GM21447 (cell line): ENCODE measurements at regions not wholly inside any gene's neighbourhood (a gene's known extent, or its start where the extent isn't known, plus 50 kb on each side); places are given as distances from the start of the nearest gene placed in this dataset.

Experiments
- ATAC-seq: cut with Tn5 transposase; IDR thresholded peaks from one replicate; pipeline ENCODE4 v1.9.1; 2021; ENCODE audit not compliant: unreplicated experiment

DNA sequence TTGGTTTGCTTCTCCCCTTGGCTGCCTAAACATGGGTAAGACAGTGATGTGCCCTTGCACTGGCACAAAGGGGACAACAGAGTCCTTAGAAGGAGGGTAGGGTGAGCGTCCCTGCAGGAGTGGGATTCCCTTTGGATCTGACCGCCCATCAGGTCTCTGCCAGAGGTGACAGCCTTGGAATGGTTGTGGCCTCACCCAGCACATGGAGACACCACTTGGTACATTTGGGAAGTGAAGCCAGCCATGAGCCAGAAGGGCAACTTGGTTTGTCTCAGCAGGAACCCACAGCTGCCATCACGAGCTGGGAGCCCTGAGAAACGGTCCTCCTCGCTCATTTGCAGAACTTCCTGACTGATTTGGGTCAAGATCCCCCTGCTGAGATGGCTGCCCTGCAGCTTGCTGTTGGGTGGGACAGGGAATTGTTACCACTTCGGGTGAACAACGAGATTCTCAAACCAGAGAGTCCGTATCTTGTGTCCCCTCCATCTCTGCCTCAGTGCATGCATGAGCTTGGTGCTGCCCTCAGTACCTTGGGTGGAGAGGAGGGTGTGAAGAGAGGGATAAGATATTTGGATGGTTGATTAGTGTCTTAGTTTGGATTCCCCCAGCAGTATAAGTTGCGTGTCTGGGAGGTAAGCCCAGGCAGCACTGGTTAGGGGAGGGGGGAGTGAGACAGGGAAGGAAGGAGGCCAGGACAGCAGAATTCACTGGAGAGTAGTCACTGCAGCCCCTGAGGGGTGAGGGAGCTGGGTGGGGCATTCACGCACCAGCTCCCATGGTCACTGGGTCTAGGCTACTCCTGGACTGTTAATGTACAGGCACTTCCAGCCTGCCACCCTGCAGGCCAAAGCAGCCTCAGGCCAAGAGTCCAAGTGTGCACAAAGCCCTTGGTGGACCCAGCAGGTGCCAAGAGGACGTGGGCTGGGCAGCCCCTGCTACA, 168.8 kb upstream of the TOPAZ1 start:
- no peak for ATAC-seq

- ATAC-seq: no peak
These were observed 167.5 kb upstream of the TOPAZ1 start for GRCh38 chr3:44074181-44074580.

GRCh38 chr3:44076221-44076829, 165.4 kb upstream of the TOPAZ1 start:
- ATAC-seq: no peak

- no peak for ATAC-seq
These were observed 164.4 kb upstream of the TOPAZ1 start for GRCh38 chr3:44077267-44077666.

DNA sequence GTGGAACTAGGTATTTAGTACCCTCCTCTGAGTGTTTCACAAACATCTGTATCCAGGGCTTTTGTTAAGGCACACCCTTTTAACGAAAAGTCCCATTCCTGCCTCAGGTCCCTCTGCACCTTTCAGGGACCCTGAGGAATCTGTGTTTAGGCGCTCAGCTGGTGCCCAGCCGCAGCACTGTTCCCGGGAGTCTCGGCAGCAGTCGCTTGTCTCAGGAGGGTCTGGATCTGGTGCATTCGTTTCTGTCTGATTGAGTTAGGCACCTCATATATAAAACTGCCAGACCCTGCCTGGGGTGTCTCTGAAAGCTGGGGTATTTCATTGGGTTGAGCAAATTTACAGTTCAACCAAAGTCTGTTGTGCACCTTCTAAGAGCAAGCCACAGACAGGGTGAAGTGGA, 162.8 kb upstream of the TOPAZ1 start:
- no peak for ATAC-seq

- ATAC-seq: no peak
These were observed 161.8 kb upstream of the TOPAZ1 start for GRCh38 chr3:44079916-44080315.

GRCh38 chr3:44080474-44081072, 161.1 kb upstream of the TOPAZ1 start:
- no peak for ATAC-seq

DNA sequence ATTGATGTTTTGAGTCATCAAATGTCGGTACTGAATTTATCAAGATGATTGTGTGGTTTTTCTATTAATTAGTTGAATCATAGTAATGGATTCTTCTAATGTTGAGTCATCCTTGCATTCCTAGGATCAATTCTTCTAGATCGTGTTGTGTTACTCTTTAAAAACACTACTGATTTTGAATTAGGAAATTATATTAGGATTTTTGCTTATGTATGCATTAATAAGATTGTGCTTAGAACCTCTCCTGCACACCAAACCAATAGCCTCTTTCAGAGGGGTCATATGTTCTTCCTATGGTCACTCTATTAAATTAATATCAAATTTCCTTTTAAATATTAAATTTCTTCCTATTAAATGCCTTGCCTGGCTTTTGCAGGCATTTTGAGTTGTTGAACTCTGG, 151.7 kb upstream of the TOPAZ1 start:
- ATAC-seq: no peak

DNA sequence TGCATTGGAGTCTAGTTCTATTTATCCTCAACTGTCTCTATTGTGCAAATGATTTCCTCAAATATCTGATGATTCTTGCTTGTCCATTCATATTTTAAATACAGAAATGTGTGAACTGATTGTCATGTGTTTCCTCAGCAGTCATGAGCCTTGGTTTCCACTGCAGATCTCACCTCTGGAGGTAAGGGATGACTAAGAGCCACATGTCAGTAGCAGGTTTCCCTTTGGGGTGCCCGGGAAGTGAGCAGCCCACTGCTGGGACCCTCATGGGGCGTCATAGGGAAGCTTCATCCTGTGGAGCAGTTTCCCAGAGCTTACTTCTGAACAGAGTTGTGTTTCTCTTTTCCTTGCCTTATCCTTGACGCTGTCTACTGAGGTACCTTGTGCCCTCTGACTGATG, 149.2 kb upstream of the TOPAZ1 start:
- no peak for ATAC-seq

GRCh38 chr3:44093531-44093930, 148.2 kb upstream of the TOPAZ1 start:
- no peak for ATAC-seq

DNA sequence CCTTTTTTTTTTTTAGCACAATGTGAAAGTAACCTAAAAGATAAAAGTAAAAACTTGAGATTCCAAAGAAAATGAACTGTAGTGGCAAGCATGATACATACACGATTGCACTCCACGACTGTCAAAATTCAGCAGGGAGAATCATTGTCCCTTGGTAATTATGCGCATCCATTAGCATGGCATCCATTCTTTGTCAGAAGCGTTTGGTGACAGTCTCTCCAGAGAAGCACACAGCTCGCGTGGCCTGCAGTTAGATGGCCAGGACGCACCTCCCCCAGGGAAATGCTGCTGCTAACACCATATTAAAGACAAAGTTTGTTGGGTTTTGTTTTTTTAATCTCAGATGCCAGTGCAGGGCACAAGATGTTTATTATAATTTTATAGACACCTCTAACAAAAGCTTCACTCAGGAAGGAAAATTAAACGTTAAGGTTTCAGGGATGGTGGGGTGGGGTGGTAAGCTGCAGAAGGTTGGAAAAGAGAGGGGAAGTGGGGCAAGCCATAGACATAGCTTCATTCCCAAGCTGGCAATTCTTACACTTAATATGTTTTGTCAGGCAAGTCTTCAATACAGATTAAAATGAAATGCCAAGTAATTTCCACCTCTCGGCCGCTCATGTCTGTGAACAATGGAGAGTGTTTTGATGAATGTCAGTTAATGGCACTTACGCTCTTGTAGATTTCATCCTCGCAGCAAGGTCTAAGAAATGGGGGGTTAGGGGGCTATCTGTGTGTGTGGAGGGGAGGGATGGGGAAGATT, 142.8 kb upstream of the TOPAZ1 start:
- no peak for ATAC-seq

- ATAC-seq: no peak
These were observed 142.0 kb upstream of the TOPAZ1 start for GRCh38 chr3:44099566-44100297.

GRCh38 chr3:44100298-44100695, 141.4 kb upstream of the TOPAZ1 start:
- ATAC-seq: no peak

DNA sequence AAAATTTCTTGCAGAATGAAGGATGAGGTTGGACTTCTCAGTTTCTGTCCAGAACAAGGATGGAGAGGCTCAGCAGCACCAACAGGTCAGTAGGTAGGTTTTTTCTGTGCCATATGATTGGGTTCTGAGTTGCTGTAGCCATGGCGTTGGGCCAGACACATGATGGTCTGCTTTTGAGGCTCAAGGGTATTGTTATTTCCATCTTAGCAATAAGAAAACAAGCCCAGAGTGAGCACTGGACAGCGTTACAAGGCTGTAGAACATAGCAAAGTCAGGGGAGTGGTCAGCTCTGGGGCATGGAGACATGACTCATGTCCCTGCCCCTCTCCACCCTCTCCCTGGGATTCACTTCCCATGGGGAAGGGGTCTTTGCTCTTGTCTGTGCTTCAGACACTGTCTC, 137.6 kb upstream of the TOPAZ1 start:
- no peak for ATAC-seq

DNA sequence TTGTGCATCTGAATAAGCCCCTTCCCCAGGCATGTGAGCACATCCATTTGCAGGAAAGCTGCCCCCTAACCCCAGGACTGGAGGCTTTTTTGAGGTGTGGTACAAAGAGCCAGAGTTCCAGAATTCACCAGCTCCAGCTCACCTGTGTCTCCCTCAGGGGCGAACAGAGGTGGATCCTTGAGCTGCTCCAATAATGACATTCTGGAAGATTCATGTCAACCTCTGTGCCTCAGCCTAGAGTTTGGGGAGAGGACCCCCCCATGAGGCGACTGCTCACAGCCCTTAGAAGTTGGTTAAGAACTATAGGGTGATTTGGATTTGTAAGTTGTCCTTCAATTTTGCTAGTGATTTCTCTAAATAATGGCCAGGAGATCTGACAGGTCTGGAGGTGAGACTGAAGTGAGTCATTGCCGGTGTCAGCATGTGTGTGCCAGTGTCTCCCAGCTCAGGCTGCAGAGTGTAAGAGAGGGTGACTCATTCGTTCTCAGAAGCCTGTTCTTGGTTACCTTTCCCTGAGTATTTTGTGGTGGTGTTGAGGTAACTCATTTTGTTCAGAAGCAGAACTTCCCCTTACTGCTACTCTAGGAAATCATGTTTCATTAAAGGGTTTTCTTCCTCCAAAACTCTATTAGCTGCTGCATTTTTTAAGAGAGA, 136.9 kb upstream of the TOPAZ1 start:
- peak; percentile 97 for ATAC-seq

DNA sequence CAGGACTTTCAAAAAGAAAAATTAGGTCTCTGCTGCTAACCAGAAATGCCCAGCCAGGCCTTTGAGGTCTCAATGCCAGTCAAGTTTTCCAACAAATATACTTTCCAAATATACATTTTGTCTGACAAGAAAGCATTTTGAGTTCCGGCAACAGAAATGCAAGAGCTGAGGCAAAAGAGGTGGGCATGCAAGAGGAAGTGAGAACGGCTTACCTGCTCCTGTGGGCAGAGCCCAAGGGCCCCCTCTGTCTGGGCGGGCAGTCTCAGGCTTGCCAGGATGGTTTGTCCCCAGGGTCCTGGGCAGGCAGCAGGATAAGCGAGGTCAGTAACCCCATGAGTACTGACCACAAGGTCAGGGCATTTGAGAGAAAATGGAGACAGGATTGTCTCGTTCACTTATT, 136.1 kb upstream of the TOPAZ1 start:
- ATAC-seq: no peak

DNA sequence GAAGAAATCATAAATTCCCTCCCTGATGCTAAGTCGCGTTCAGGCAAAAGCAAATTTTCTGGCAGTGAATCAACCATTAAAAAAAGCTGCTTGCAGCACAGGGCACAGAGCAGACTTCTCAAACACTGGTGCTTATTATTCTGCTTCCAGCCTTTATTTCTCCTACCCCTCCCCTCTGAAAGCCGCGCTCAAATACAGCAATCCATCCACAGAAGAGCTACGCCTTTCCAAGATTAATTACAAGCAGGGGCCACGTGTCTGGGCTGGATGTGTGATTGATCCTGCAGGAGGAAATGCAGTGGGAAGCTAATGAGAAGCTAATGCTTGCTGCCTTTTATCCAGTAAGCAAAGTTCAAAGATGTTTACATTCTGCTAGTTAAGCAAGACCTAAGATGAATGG, 134.9 kb upstream of the TOPAZ1 start:
- ATAC-seq: no peak

DNA sequence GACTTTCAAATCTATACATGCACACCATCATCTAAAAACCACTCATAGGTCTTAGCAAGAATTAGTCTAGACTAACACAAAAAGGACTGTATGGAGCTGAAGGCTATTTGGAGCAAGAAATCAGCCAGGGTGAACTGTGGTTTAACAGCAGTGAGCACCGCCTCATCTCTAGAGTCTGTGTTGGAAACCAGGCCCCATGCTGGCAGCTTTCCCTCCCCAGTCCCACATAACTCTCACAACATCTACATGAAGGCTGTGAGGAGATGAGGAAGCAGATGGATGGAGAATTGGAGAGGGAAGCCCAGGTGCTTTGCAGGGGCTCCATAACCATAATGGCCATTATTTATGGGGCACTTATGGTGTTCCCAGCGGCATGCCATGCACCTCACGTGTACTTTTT, 133.2 kb upstream of the TOPAZ1 start:
- ATAC-seq: no peak

DNA sequence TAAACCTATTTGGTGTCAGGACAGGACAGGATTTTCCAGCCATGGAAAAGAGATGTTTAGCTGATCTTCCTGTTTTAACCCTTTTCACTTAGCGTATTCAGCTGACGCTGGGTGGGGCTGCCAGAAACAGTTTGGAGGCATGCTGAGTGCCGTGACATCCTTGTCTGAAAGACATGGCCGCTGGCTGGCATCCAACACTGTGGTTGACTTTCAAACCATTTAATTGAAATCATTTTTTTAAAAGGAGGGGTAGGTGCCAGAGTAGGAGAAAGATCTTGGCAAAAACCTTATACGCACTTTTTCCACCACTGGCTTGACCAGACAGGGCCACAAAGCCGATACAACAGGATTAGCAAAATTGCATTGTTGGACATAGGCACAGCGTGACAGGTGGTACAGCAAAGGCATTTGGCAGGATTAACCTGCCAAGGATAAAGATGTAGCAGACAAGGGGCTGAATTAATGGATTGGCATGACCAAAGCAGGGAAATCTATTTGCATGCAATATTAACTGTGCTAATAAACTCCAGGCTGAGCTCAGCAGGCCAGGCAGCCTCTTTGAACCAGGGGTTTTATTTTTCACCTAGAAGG, 131.8 kb upstream of the TOPAZ1 start:
- ATAC-seq: no peak

GRCh38 chr3:44110648-44111047, 131.0 kb upstream of the TOPAZ1 start:
- ATAC-seq: no peak
